GM12878 (cell line): ENCODE measurements at regions not wholly inside any gene's neighbourhood (a gene's known extent, or its start where the extent isn't known, plus 50 kb on each side); places are given as distances from the start of the nearest gene placed in this dataset.

Experiments used
- ATAC-seq: fragments of 200-7000 bp; cut with Tn5 transposase; 3 replicates; pipeline ENCODE4 v1.9.1; 2020; ENCODE audit warnings: mild to moderate bottlenecking, moderate library complexity
- BruUV-seq: library from RNA; stranded (reverse); fragments of 400-500 nt; replicated peaks from 2 replicates; lab custom pipeline; 2021; lab: Mats Ljungman, UMichigan
- CTCF ChIA-PET: fragments of 300-600 bp; sonication (Branson Sonifier 250); formaldehyde crosslinking; extraction: SDS; loops from one replicate; lab custom pipeline; 2021; ENCODE audit warnings: inconsistent platforms; lab: Yijun Ruan, JAX
- POLR2A ChIA-PET: fragments of 350-600 bp; formaldehyde crosslinking; extraction: SDS; loops from one replicate; lab custom pipeline; 2021; ENCODE audit warnings: inconsistent platforms; lab: Charles Lee
- RAD21 ChIA-PET: fragments of 300-600 bp; sonication (Branson Sonifier 250); formaldehyde crosslinking; loops from one replicate; lab custom pipeline; 2023; ENCODE audit warnings: antibody characterized with exemption; ENCODE audit not compliant: unreplicated experiment; lab: Charles Lee
- SMC1A ChIA-PET: fragments of 300-600 bp; sonication (Branson Sonifier 250); formaldehyde crosslinking; loops from one replicate; lab custom pipeline; 2023; ENCODE audit not compliant: unreplicated experiment, uncharacterized antibody; lab: Charles Lee
- DNase-seq: peaks from one replicate; pipeline ENCODE4 v3.0.0-alpha.2; 2011; ENCODE audit warnings: low read depth, low spot score
- FAIRE-seq: peaks from 3 replicates; lab custom pipeline; 2011; peaks lifted over from hg19 to GRCh38; lab: Jason Lieb, UNC
- H2AFZ ChIP-seq: 2 replicates; pipeline ENCODE4 v1.6.0; 2011; ENCODE audit warnings: low read depth, low read length, control low read depth; ENCODE audit not compliant: control insufficient read depth
- H3K27ac ChIP-seq: 2 replicates; pipeline ENCODE4 v1.5.1; 2011; ENCODE audit warnings: control low read depth; ENCODE audit not compliant: control insufficient read depth, insufficient read depth
- H3K27me3 ChIP-seq, 2 experiments: replicated peaks in 1 of 2; 2 replicates each; pipeline versions ENCODE4 v1.6.0 to v1.6.1; 2011; ENCODE audit warnings: low read length in 1 of 2; ENCODE audit not compliant: control insufficient read depth in 2 of 2, insufficient read depth in 2 of 2
- H3K36me3 ChIP-seq, 2 experiments: 2 replicates each; pipeline ENCODE4 v1.5.1; 2011; ENCODE audit warnings: low read length in 1 of 2; ENCODE audit not compliant: control insufficient read depth in 2 of 2, insufficient read depth in 2 of 2
- H3K4me1 ChIP-seq: 2 replicates; pipeline ENCODE4 v1.6.1; 2011; ENCODE audit warnings: mild to moderate bottlenecking, low read length, moderate library complexity, mixed read lengths; ENCODE audit not compliant: control insufficient read depth, insufficient read depth
- H3K4me2 ChIP-seq: 2 replicates; pipeline ENCODE4 v1.6.0; 2011; ENCODE audit warnings: control low read depth; ENCODE audit not compliant: control insufficient read depth, insufficient read depth
- H3K4me3 ChIP-seq: fragments of 200-600 bp; sonication (generic); 2 replicates; pipeline ENCODE4 v1.5.1; 2016
- H3K79me2 ChIP-seq: 2 replicates; pipeline ENCODE4 v1.6.0; 2011; ENCODE audit warnings: low read length; ENCODE audit not compliant: control insufficient read depth, insufficient read depth
- H3K9ac ChIP-seq: 2 replicates; pipeline ENCODE4 v1.8.0; 2011; ENCODE audit warnings: low read length, control low read depth, mixed read lengths; ENCODE audit not compliant: control insufficient read depth, insufficient read depth
- H3K9me3 ChIP-seq: replicated peaks from 3 replicates; pipeline ENCODE4 v1.5.1; 2011; ENCODE audit warnings: mild to moderate bottlenecking, low read length; ENCODE audit not compliant: control insufficient read depth, insufficient read depth
- H4K20me1 ChIP-seq: 2 replicates; pipeline ENCODE4 v1.6.0; 2011; ENCODE audit not compliant: control insufficient read depth, insufficient read depth
- BMI1 ChIP-seq: fragments of 450-650 bp; IDR thresholded peaks from 2 replicates; pipeline ENCODE4 v1.6.1; 2016; ENCODE audit warnings: mild to moderate bottlenecking, moderate library complexity, borderline replicate concordance
- CHD4 ChIP-seq: fragments of 200-600 bp; sonication (generic); IDR thresholded peaks from 2 replicates; pipeline ENCODE4 v1.6.1; 2016; ENCODE audit warnings: mild to moderate bottlenecking
- NFYB ChIP-seq: IDR thresholded peaks from 2 replicates; pipeline ENCODE4 v1.6.1; 2011; ENCODE audit warnings: low read depth, mild to moderate bottlenecking, low read length, improper control_type of control experiment, moderate library complexity; ENCODE audit not compliant: insufficient read depth
- NR2F1 ChIP-seq: fragments of 450-650 bp; conservative IDR thresholded peaks from 2 replicates; pipeline ENCODE4 v1.6.1; 2017; ENCODE audit warnings: mild to moderate bottlenecking
- STAT3 ChIP-seq: IDR thresholded peaks from 2 replicates; pipeline ENCODE4 v1.6.1; 2011; ENCODE audit warnings: low read depth, low read length, improper control_type of control experiment
- ZNF592 ChIP-seq: fragments of 450-650 bp; IDR thresholded peaks from 2 replicates; pipeline ENCODE4 v1.6.1; 2017; ENCODE audit warnings: mild to moderate bottlenecking, moderate library complexity
- WGBS: methylation state at CpG from one replicate; pipeline ENCODE4 v1.1.6; 2016; ENCODE audit warnings: low lambda C conversion rate; ENCODE audit not compliant: insufficient replicate concordance, insufficient coverage; ENCODE audit errors: missing lambda C conversion rate; 5-methylcytosine and 5-hydroxymethylcytosine counted together
- in situ Hi-C: fragments of 300-500 bp; cut with MboI; formaldehyde crosslinking; loops from 9 replicates; pipeline ENCODE4 v1.14.3; 2018; ENCODE audit warnings: mixed read lengths
- intact Hi-C: fragments of 100-400 bp; cut with micrococcal nuclease; formaldehyde crosslinking; loops from one replicate; pipeline ENCODE4 v1.14.2; 2022; ENCODE audit not compliant: unreplicated experiment

- intact Hi-C loops (no loop called here), in situ Hi-C loops (no loop called here)
- no TSS peak for BruUV-seq
- ChIA-PET SMC1A (no interaction called here), RAD21 (no interaction called here), POLR2A (no interaction called here), CTCF (no interaction called here)
- H3K4me2 ChIP-seq: no peak overlapping the region
- no peak overlapping the region for H2AFZ ChIP-seq
- no peaks in the 10 kb centered on the region for H3K27me3 ChIP-seq
- TF ChIP-seq STAT3: no peak
- TF ChIP-seq BMI1: no peak
- TF ChIP-seq CHD4: no peak
- TF ChIP-seq ZNF592: no peak
- no peak for TF ChIP-seq NFYB
- TF ChIP-seq NR2F1: no peak
- no peaks in the 10 kb centered on the region for H3K4me1 ChIP-seq
- no peak overlapping the region for H3K27ac ChIP-seq
- 17% methylated on average over 7 of the region's 7 CpGs for WGBS
- no peaks in the 10 kb centered on the region for H3K79me2 ChIP-seq
- ATAC-seq (no peak), DNase-seq (no peak), FAIRE-seq (no peak)
- H3K4me3 ChIP-seq: no peak overlapping the region
- H3K9me3 ChIP-seq: no peaks in the 10 kb centered on the region
- no peaks in the 10 kb centered on the region for H3K36me3 ChIP-seq
- H3K9ac ChIP-seq: no peak overlapping the region
- no peaks in the 10 kb centered on the region for H4K20me1 ChIP-seq
These were observed 148.8 kb downstream of the IRX2 start for GRCh38 chr5:2602451-2603271.
